HCT116 (cell line): ENCODE measurements at regions not wholly inside any gene's neighbourhood (a gene's known extent, or its start where the extent isn't known, plus 50 kb on each side); places are given as distances from the start of the nearest gene placed in this dataset.

Experiments used
- ATAC-seq: fragments of 200-7000 bp; cut with Tn5 transposase; 2 replicates; pipeline ENCODE4 v1.9.1; 2020; ENCODE audit warnings: mild to moderate bottlenecking, moderate library complexity
- BruUV-seq: library from RNA; stranded (reverse); fragments of 400-500 nt; replicated peaks from 2 replicates; lab custom pipeline; 2021; lab: Mats Ljungman, UMichigan
- CTCF ChIA-PET: fragments of 300-600 bp; sonication (Branson Sonifier 250); formaldehyde crosslinking; loops from one replicate; lab custom pipeline; 2021; ENCODE audit warnings: antibody characterized with exemption; lab: Charles Lee
- POLR2A ChIA-PET: fragments of 300-600, 350-600 bp; sonication (Branson Sonifier 250); formaldehyde crosslinking; loops from one replicate; lab custom pipeline; 2021; ENCODE audit warnings: antibody characterized with exemption; lab: Charles Lee
- RAD21 ChIA-PET, 2 experiments: fragments of 300-600 bp; sonication (Branson Sonifier 250); formaldehyde crosslinking; loops; one replicate each; lab custom pipeline; 2023; ENCODE audit warnings: low total read pairs in 2 of 2; ENCODE audit not compliant: uncharacterized antibody in 2 of 2, unreplicated experiment in 2 of 2, low non-redundant PET in 1 of 2; lab: Charles Lee
- DNase-seq: peaks from one replicate; pipeline ENCODE4 v3.0.0-alpha.2; 2010; ENCODE audit warnings: low read depth, low spot score
- H2AFZ ChIP-seq: fragments of 200-600 bp; shearing (Covaris generic), sonication (generic); 2 replicates; pipeline ENCODE4 v1.6.1; 2017; ENCODE audit warnings: low read depth, mixed run types, mixed read lengths, antibody characterized with exemption, low read length; ENCODE audit not compliant: poor library complexity, severe bottlenecking
- H3K27ac ChIP-seq: 2 replicates; pipeline ENCODE4 v1.5.1; 2012; ENCODE audit warnings: low read depth, low read length
- H3K27me3 ChIP-seq: fragments of 200-600 bp; sonication (generic); 2 replicates; pipeline ENCODE4 v1.6.1; 2016; ENCODE audit warnings: mixed run types, low read length, mixed read lengths; ENCODE audit not compliant: insufficient read depth
- H3K36me3 ChIP-seq, 2 experiments: fragments of 200-500 bp in 1 of 2; fragments of 200-600 bp in 1 of 2; sonication (Bioruptor generic) in 1 of 2; sonication (generic) in 1 of 2; 2 replicates each; pipeline versions ENCODE4 v1.5.1 to v1.6.1; 2014 to 2016; ENCODE audit warnings: low read length in 2 of 2, inconsistent platforms in 1 of 2, mixed read lengths in 1 of 2, mixed run types in 1 of 2; ENCODE audit not compliant: insufficient read depth in 2 of 2, control insufficient read depth in 1 of 2
- H3K4me1 ChIP-seq, 2 experiments: fragments of 200-600 bp in 1 of 2; sonication (generic) in 1 of 2; 2 replicates each; pipeline versions ENCODE4 v1.5.1 to v1.6.1; 2012 to 2017; ENCODE audit warnings: low read length in 2 of 2, inconsistent platforms in 1 of 2, mild to moderate bottlenecking in 1 of 2, mixed read lengths in 1 of 2, mixed run types in 1 of 2, moderate library complexity in 1 of 2; ENCODE audit not compliant: insufficient read depth in 2 of 2, control insufficient read depth in 1 of 2
- H3K4me2 ChIP-seq: fragments of 200-600 bp; sonication (generic); 2 replicates; pipeline ENCODE4 v1.6.1; 2017; ENCODE audit warnings: mixed run types, low read length, mixed read lengths
- H3K4me3 ChIP-seq, 2 experiments: fragments of 200-600 bp in 1 of 2; sonication (generic) in 1 of 2; replicated peaks in 1 of 2; 2 replicates each; pipeline ENCODE4 v1.5.1; 2011 to 2016; ENCODE audit warnings: low read length in 2 of 2, control low read depth in 1 of 2, low read depth in 1 of 2, mild to moderate bottlenecking in 1 of 2, mixed read lengths in 1 of 2, mixed run types in 1 of 2
- H3K79me2 ChIP-seq: fragments of 200-600 bp; sonication (generic); 2 replicates; pipeline ENCODE4 v1.6.1; 2017; ENCODE audit warnings: mild to moderate bottlenecking, mixed run types, low read length, moderate library complexity, mixed read lengths; ENCODE audit not compliant: insufficient read depth
- H3K9ac ChIP-seq: fragments of 200-600 bp; sonication (generic); 2 replicates; pipeline ENCODE4 v1.6.1; 2016; ENCODE audit warnings: low read length, mixed read lengths
- H3K9me2 ChIP-seq: fragments of 200-600 bp; sonication (generic), shearing (Covaris generic); 2 replicates; pipeline ENCODE4 v1.6.1; 2017; ENCODE audit warnings: mixed run types, mild to moderate bottlenecking, moderate library complexity; ENCODE audit not compliant: insufficient read depth
- H3K9me3 ChIP-seq, 2 experiments: fragments of 200-500 bp in 1 of 2; fragments of 200-600 bp in 1 of 2; sonication (Bioruptor generic) in 1 of 2; sonication (generic) in 1 of 2; 2 replicates each; pipeline ENCODE4 v1.6.1; 2014 to 2017; ENCODE audit warnings: low read length in 2 of 2, mixed read lengths in 2 of 2, inconsistent platforms in 1 of 2, low read depth in 1 of 2, mild to moderate bottlenecking in 1 of 2, mixed run types in 1 of 2, moderate library complexity in 1 of 2; ENCODE audit not compliant: control insufficient read depth in 1 of 2, insufficient read depth in 1 of 2
- H4K20me1 ChIP-seq: fragments of 200-600 bp; sonication (generic), shearing (Covaris generic); 2 replicates; pipeline ENCODE4 v1.6.1; 2017; ENCODE audit warnings: mixed run types, mild to moderate bottlenecking, moderate library complexity; ENCODE audit not compliant: insufficient read depth
- ELF1 ChIP-seq: IDR thresholded peaks from 2 replicates; pipeline ENCODE4 v1.6.1; 2012; ENCODE audit warnings: low read depth, borderline replicate concordance
- POLR2A ChIP-seq: IDR thresholded peaks from 2 replicates; pipeline ENCODE4 v1.7.0; 2011; ENCODE audit warnings: borderline replicate concordance; ENCODE audit not compliant: insufficient read depth, insufficient read length; ENCODE audit errors: extremely low read depth
- RAD21 ChIP-seq: IDR thresholded peaks from 2 replicates; pipeline ENCODE4 v1.6.1; 2012; ENCODE audit warnings: low read depth, mild to moderate bottlenecking
- SP1 ChIP-seq: IDR thresholded peaks from 2 replicates; pipeline ENCODE4 v1.6.1; 2012; ENCODE audit warnings: low read depth
- SRF ChIP-seq: IDR thresholded peaks from 2 replicates; pipeline ENCODE4 v1.6.1; 2012; ENCODE audit warnings: low read depth
- YY1 ChIP-seq: IDR thresholded peaks from 2 replicates; pipeline ENCODE4 v1.6.1; 2011; ENCODE audit warnings: low read length, low read depth, moderate library complexity, mild to moderate bottlenecking; ENCODE audit not compliant: insufficient replicate concordance; ENCODE audit errors: extremely low read depth
- ZFX ChIP-seq: fragments of 450-650 bp; IDR thresholded peaks from 2 replicates; pipeline ENCODE4 v1.6.1; 2017
- intact Hi-C: fragments of 100-400 bp; cut with micrococcal nuclease; formaldehyde crosslinking; loops from 2 replicates; pipeline ENCODE4 v1.10.0; 2022
- TF ChIP-seq, protein P1 (sequence below): IDR thresholded peaks from 2 replicates; pipeline ENCODE4 v1.6.1; 2012; ENCODE audit warnings: low read depth
- TF ChIP-seq, protein P2 (sequence below): IDR thresholded peaks from 2 replicates; pipeline ENCODE4 v1.6.1; 2012

DNA sequence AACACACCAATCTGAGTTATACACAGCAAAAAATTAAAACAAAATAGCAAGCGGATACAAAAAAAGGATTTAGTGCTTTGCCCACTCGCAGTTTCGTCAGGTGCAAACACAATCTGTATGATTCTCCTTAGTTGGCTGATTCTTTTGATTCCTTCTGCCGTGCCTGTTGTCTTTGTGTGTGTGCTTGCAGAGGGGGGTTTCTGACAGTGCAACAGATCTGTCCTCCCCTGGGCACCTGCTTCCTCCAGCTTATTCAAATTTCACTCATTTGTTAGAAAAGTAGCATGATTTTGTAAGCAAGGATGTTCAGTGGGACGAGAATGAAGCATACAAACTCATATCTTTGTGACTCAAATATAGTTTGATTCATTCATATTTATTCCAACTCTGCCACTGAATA lies 74.0 kb upstream of the NEO1 start:
- ATAC-seq (no peak), DNase-seq (no peak)
- Histone ChIP-seq H3K27me3 (peaks cover 11% of the 10 kb centered on the region; the same call in 1 of the 2 replicates), H2AFZ (no peak overlapping the region), H3K4me2 (no peak overlapping the region), H3K27ac (no peak overlapping the region), H3K4me3 (no peak overlapping the region), H3K9me3 (no peaks in the 10 kb centered on the region), H3K79me2 (no peaks in the 10 kb centered on the region), H3K4me1 (no peaks in the 10 kb centered on the region), H4K20me1 (no peaks in the 10 kb centered on the region), H3K9ac (no peak overlapping the region)
- ChIA-PET CTCF (no interaction called here), RAD21 (no interaction called here), POLR2A (no interaction called here)
- BruUV-seq, result no TSS peak
- intact Hi-C loops, result no loop called here
- no peak for TF ChIP-seq SRF
- no peak for TF ChIP-seq RAD21
- no peak for TF ChIP-seq ELF1
- no peak for TF ChIP-seq ZFX
- no peak for TF ChIP-seq YY1
- TF ChIP-seq, protein P1, sequence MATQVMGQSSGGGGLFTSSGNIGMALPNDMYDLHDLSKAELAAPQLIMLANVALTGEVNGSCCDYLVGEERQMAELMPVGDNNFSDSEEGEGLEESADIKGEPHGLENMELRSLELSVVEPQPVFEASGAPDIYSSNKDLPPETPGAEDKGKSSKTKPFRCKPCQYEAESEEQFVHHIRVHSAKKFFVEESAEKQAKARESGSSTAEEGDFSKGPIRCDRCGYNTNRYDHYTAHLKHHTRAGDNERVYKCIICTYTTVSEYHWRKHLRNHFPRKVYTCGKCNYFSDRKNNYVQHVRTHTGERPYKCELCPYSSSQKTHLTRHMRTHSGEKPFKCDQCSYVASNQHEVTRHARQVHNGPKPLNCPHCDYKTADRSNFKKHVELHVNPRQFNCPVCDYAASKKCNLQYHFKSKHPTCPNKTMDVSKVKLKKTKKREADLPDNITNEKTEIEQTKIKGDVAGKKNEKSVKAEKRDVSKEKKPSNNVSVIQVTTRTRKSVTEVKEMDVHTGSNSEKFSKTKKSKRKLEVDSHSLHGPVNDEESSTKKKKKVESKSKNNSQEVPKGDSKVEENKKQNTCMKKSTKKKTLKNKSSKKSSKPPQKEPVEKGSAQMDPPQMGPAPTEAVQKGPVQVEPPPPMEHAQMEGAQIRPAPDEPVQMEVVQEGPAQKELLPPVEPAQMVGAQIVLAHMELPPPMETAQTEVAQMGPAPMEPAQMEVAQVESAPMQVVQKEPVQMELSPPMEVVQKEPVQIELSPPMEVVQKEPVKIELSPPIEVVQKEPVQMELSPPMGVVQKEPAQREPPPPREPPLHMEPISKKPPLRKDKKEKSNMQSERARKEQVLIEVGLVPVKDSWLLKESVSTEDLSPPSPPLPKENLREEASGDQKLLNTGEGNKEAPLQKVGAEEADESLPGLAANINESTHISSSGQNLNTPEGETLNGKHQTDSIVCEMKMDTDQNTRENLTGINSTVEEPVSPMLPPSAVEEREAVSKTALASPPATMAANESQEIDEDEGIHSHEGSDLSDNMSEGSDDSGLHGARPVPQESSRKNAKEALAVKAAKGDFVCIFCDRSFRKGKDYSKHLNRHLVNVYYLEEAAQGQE, result no peak
- no peak for TF ChIP-seq SP1
- no peak for TF ChIP-seq POLR2A
- TF ChIP-seq, protein P2, sequence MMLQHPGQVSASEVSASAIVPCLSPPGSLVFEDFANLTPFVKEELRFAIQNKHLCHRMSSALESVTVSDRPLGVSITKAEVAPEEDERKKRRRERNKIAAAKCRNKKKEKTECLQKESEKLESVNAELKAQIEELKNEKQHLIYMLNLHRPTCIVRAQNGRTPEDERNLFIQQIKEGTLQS, result no peak
- TF ChIP-seq, all 23 proteins: peak for 0
- Histone ChIP-seq H3K36me3 (no peaks in the 10 kb centered on the region), H3K9me2 (no peaks in the 10 kb centered on the region; the same call in 1 of the 2 replicates)
